Calu3 (cell line): ENCODE measurements at regions not wholly inside any gene's neighbourhood (a gene's known extent, or its start where the extent isn't known, plus 50 kb on each side); places are given as distances from the start of the nearest gene placed in this dataset.

Experiments
- BruUV-seq: library from RNA; stranded (reverse); fragments of 400-500 nt; replicated peaks from 2 replicates; lab custom pipeline; 2021; lab: Mats Ljungman, UMichigan
- CTCF ChIA-PET: fragments of 300-600 bp; sonication (Branson Sonifier 250); formaldehyde crosslinking; loops from one replicate; lab custom pipeline; 2022; ENCODE audit warnings: antibody characterized with exemption; lab: Charles Lee
- DNase-seq: peaks from one replicate; pipeline ENCODE4 v3.0.0; 2022
- H3K27ac Mint-ChIP-seq: one replicate; pipeline ENCODE4 v1.8.0; 2022; ENCODE audit warnings: mixed read lengths; ENCODE audit not compliant: unreplicated experiment
- H3K27me3 Mint-ChIP-seq: one replicate; pipeline ENCODE4 v1.8.0; 2022; ENCODE audit warnings: mixed read lengths; ENCODE audit not compliant: unreplicated experiment
- H3K36me3 Mint-ChIP-seq: one replicate; pipeline ENCODE4 v1.8.0; 2022; ENCODE audit warnings: mild to moderate bottlenecking, moderate library complexity, mixed read lengths; ENCODE audit not compliant: insufficient read depth, unreplicated experiment
- H3K4me1 Mint-ChIP-seq: one replicate; pipeline ENCODE4 v1.8.0; 2022; ENCODE audit warnings: mild to moderate bottlenecking, low read depth, mixed read lengths; ENCODE audit not compliant: unreplicated experiment
- H3K4me3 Mint-ChIP-seq: one replicate; pipeline ENCODE4 v1.8.0; 2022; ENCODE audit warnings: mild to moderate bottlenecking, low read depth, moderate library complexity, mixed read lengths; ENCODE audit not compliant: unreplicated experiment
- H3K9me3 Mint-ChIP-seq: one replicate; pipeline ENCODE4 v1.8.0; 2022; ENCODE audit warnings: low read depth, mixed read lengths; ENCODE audit not compliant: unreplicated experiment
- intact Hi-C: fragments of 100-400 bp; cut with micrococcal nuclease; formaldehyde crosslinking; loops from one replicate; pipeline ENCODE4 v1.10.0; 2022; ENCODE audit not compliant: unreplicated experiment
- TF ChIP-seq, protein P1 (sequence below): fragments of 200-600 bp; IDR thresholded peaks from one replicate; pipeline ENCODE4 v1.8.0; 2022; ENCODE audit warnings: antibody characterized with exemption; ENCODE audit not compliant: unreplicated experiment

DNA sequence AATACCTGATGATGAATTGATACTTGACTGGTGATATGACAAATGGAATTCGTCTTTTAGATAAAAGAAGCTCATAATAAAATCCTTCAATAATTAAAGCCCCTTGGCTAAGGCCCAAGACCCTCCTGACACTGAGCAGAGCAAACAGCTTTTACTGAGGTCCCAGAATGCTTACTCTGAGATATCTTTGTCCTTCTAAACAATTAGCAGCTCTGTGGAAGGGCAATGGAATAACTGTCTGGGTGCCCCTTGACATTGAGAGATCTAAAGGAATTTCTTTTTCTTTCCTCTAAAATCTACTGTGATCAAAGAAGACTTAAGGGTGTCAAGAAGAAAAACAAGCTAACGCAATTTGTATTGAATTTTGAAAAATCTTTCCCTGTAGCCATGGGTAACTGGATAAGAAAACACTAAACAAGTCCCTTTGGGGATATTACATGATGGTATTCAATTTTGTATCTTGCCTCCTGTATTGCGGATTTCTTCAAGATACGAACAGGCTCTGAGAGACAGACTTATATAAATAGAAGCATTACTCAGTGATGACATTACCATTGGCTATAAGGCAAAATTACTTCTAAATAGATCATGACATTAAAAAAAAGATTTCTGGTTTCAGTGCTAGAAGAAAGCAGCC lies 128.8 kb downstream of the MREG start:
- BruUV-seq = no TSS peak
- intact Hi-C loops = no loop called here

DNA sequence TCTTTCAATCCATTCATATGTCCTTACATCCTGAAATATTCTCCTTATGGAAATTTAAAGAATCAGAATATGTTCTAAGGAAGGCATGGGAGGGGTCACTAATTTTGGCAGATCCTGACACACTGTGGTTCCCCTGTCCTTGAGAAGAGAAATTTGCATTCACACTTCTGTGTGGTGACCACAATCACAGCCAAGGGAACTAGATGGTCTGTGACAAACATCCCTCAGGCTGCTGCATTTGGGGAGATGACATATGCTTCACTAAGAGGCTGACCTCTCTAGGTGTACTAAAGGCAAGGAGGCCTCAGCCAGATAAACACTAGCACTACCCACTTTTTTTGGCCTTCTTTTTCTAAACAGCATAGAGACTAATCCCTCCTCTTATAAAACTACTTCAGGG lies 129.6 kb downstream of the MREG start:
- CTCF ChIA-PET = no interaction called here
- intact Hi-C loops = no loop called here
- Mint-ChIP-seq H3K9me3 (no peaks in the 10 kb centered on the region), H3K4me1 (peaks cover 16% of the 10 kb centered on the region), H3K4me3 (no peak overlapping the region), H3K27ac (no peak overlapping the region), H3K27me3 (no peaks in the 10 kb centered on the region), H3K36me3 (no peaks in the 10 kb centered on the region)
- TF ChIP-seq, protein P1, sequence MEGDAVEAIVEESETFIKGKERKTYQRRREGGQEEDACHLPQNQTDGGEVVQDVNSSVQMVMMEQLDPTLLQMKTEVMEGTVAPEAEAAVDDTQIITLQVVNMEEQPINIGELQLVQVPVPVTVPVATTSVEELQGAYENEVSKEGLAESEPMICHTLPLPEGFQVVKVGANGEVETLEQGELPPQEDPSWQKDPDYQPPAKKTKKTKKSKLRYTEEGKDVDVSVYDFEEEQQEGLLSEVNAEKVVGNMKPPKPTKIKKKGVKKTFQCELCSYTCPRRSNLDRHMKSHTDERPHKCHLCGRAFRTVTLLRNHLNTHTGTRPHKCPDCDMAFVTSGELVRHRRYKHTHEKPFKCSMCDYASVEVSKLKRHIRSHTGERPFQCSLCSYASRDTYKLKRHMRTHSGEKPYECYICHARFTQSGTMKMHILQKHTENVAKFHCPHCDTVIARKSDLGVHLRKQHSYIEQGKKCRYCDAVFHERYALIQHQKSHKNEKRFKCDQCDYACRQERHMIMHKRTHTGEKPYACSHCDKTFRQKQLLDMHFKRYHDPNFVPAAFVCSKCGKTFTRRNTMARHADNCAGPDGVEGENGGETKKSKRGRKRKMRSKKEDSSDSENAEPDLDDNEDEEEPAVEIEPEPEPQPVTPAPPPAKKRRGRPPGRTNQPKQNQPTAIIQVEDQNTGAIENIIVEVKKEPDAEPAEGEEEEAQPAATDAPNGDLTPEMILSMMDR = no peak
- DNase-seq = no peak
- no TSS peak for BruUV-seq

More for the DNA sequence above, 128.8 kb downstream of the MREG start:
- H3K27me3 Mint-ChIP-seq = no peaks in the 10 kb centered on the region
- no peaks in the 10 kb centered on the region for H3K36me3 Mint-ChIP-seq
- H3K9me3 Mint-ChIP-seq = no peaks in the 10 kb centered on the region
- peaks cover 16% of the 10 kb centered on the region for H3K4me1 Mint-ChIP-seq
- CTCF ChIA-PET = no interaction called here
- H3K4me3 Mint-ChIP-seq = no peak overlapping the region
- no peak overlapping the region for H3K27ac Mint-ChIP-seq
- TF ChIP-seq, protein P1 = no peak
- DNase-seq = no peak

- CTCF ChIA-PET = interaction anchor here (0.8 kb wide), 1 partner anchor 10 kb away, joined by 4 read pairs; no protein-coding TSS in a partner anchor
- DNase-seq = no peak
- Mint-ChIP-seq H3K4me1 (peaks cover 16% of the 10 kb centered on the region), H3K4me3 (no peak overlapping the region), H3K27me3 (no peaks in the 10 kb centered on the region), H3K36me3 (no peaks in the 10 kb centered on the region), H3K27ac (no peak overlapping the region), H3K9me3 (no peaks in the 10 kb centered on the region)
- intact Hi-C loops = no loop called here
- TF ChIP-seq, protein P1 = no peak
- no TSS peak for BruUV-seq
Measured at GRCh38 chr2:215882689-215883088, 130.7 kb downstream of the MREG start.

GRCh38 chr2:215881582-215881981 lies 131.8 kb downstream of the MREG start:
- Mint-ChIP-seq H3K36me3 (no peaks in the 10 kb centered on the region), H3K27me3 (no peaks in the 10 kb centered on the region), H3K9me3 (no peaks in the 10 kb centered on the region), H3K4me3 (no peak overlapping the region), H3K27ac (no peak overlapping the region), H3K4me1 (peaks cover 16% of the 10 kb centered on the region)
- no peak for DNase-seq
- TF ChIP-seq, protein P1 = no peak
- CTCF ChIA-PET = interaction anchor here (0.8 kb wide), 1 partner anchor 9 kb away, joined by 4 read pairs; no protein-coding TSS in a partner anchor
- intact Hi-C loops = no loop called here
- no TSS peak for BruUV-seq
